ENCODE measurements at regions not wholly inside any gene's neighbourhood (a gene's known extent, or its start where the extent isn't known, plus 50 kb on each side); places are given as distances from the start of the nearest gene placed in this dataset.
"Not testable (repeated sequence)": the region's sequence is repeated elsewhere in the genome, so short reads cannot be mapped to it uniquely, and the experiment has no call there.

GRCh38 chr7:142638581-142638980 lies 110.7 kb upstream of the PRSS1 start:
- no peak for DNase-seq (ENCODE audit: low read depth)
- no peak overlapping the region for H3K4me3 ChIP-seq (ENCODE audit: low read depth, low read length)
- no peak for TF ChIP-seq CTCF (IDR thresholded peaks at IDR 0.05; ENCODE audit: insufficient read depth, low read depth, low read length, missing control alignments)

- H3K4me3 ChIP-seq (ENCODE audit: low read depth, low read length): no peak overlapping the region
- TF ChIP-seq CTCF (IDR thresholded peaks at IDR 0.05; ENCODE audit: insufficient read depth, low read depth, low read length, missing control alignments): no peak
- no peak for DNase-seq (ENCODE audit: low read depth)
Measured at GRCh38 chr7:142637240-142637639, 112.0 kb upstream of the PRSS1 start.

- no peak for DNase-seq (ENCODE audit: low read depth)
- H3K4me3 ChIP-seq (ENCODE audit: low read depth, low read length): no peak overlapping the region
- no peak for TF ChIP-seq CTCF (IDR thresholded peaks at IDR 0.05; ENCODE audit: insufficient read depth, low read depth, low read length, missing control alignments)
Measured at GRCh38 chr7:142636751-142637150, 112.5 kb upstream of the PRSS1 start.

GRCh38 chr7:142636107-142636506 lies 113.2 kb upstream of the PRSS1 start:
- not testable (repeated sequence) for H3K4me3 ChIP-seq (ENCODE audit: low read depth, low read length); DNase-seq (ENCODE audit: low read depth)

- no peak overlapping the region for H3K4me3 ChIP-seq (ENCODE audit: low read depth, low read length)
- TF ChIP-seq CTCF (IDR thresholded peaks at IDR 0.05; ENCODE audit: insufficient read depth, low read depth, low read length, missing control alignments): peak; percentile 67
- peak; percentile 78 for DNase-seq (ENCODE audit: low read depth)
Measured at GRCh38 chr7:142632271-142633134, 116.8 kb upstream of the PRSS1 start.

GRCh38 chr7:142629588-142630260 lies 119.5 kb upstream of the PRSS1 start:
- no peak overlapping the region for H3K4me3 ChIP-seq (ENCODE audit: low read depth, low read length)
- no peak for DNase-seq (ENCODE audit: low read depth)
- TF ChIP-seq CTCF (IDR thresholded peaks at IDR 0.05; ENCODE audit: insufficient read depth, low read depth, low read length, missing control alignments): no peak

- no peak overlapping the region for H3K4me3 ChIP-seq (ENCODE audit: low read depth, low read length)
- TF ChIP-seq CTCF (IDR thresholded peaks at IDR 0.05; ENCODE audit: insufficient read depth, low read depth, low read length, missing control alignments): no peak
- DNase-seq (ENCODE audit: low read depth): no peak
Measured at GRCh38 chr7:142628945-142629344, 120.3 kb upstream of the PRSS1 start.

GRCh38 chr7:142627223-142627622 lies 122.0 kb upstream of the PRSS1 start:
- DNase-seq (ENCODE audit: low read depth); H3K4me3 ChIP-seq (ENCODE audit: low read depth, low read length): not testable (repeated sequence)

Measured in GM12865 (cell line).